K562 (cell line): ENCODE measurements at regions not wholly inside any gene's neighbourhood (a gene's known extent, or its start where the extent isn't known, plus 50 kb on each side); places are given as distances from the start of the nearest gene placed in this dataset.

Experiments used
- ATF1 ChIP-seq, 2 experiments: fragments of 450-650 bp in 1 of 2; IDR thresholded peaks; 2 replicates each; pipeline ENCODE4 v1.6.1; 2016; ENCODE audit warnings: missing compliant biosample characterization in 1 of 2, missing genetic modification characterization in 1 of 2
- CC2D1A ChIP-seq: fragments of 450-650 bp; IDR thresholded peaks from 2 replicates; pipeline ENCODE4 v1.6.1; 2017; ENCODE audit warnings: mild to moderate bottlenecking
- CREBBP ChIP-seq: IDR thresholded peaks from one replicate; pipeline ENCODE4 v1.6.1; 2012; ENCODE audit warnings: low read depth, mild to moderate bottlenecking, control low read depth, inconsistent platforms, low read length
- EP300 ChIP-seq: IDR thresholded peaks from 2 replicates; pipeline ENCODE4 v1.6.1; 2012; ENCODE audit warnings: low read length, improper control_type of control experiment
- GATAD2B ChIP-seq: fragments of 450-650 bp; IDR thresholded peaks from 2 replicates; pipeline ENCODE4 v1.6.1; 2017; ENCODE audit warnings: mild to moderate bottlenecking, borderline replicate concordance
- HDAC3 ChIP-seq: fragments of 450-650 bp; IDR thresholded peaks from 2 replicates; pipeline ENCODE4 v1.6.1; 2018; ENCODE audit warnings: borderline replicate concordance, mild to moderate bottlenecking, moderate library complexity; ENCODE audit not compliant: partially characterized antibody
- HMG20B ChIP-seq: fragments of 250-450 bp; sonication (Bioruptor Pico); IDR thresholded peaks from 2 replicates; pipeline ENCODE4 v1.5.0; 2021; ENCODE audit warnings: mild to moderate bottlenecking
- HNRNPUL1 ChIP-seq: fragments of 200-400 bp; formaldehyde crosslinking; IDR thresholded peaks from 2 replicates; pipeline ENCODE4 v1.6.1; 2017; ENCODE audit warnings: low read length
- IRF2 ChIP-seq: sonication (generic); formaldehyde crosslinking; IDR thresholded peaks from 2 replicates; pipeline ENCODE4 v1.8.1; 2022; ENCODE audit warnings: mild to moderate bottlenecking, missing genetic modification reagents
- LCOR ChIP-seq: sonication (generic); formaldehyde crosslinking; IDR thresholded peaks from 2 replicates; pipeline ENCODE4 v1.8.0; 2022; ENCODE audit warnings: mild to moderate bottlenecking, missing genetic modification reagents
- MAFG ChIP-seq: fragments of 450-650 bp; conservative IDR thresholded peaks from 2 replicates; pipeline ENCODE4 v1.6.1; 2016; ENCODE audit warnings: missing genetic modification characterization, missing compliant biosample characterization
- MECOM ChIP-seq: fragments of 250-450 bp; sonication (Bioruptor Pico); IDR thresholded peaks from 2 replicates; pipeline ENCODE4 v1.8.0; 2022; ENCODE audit warnings: inconsistent platforms
- NCOA6 ChIP-seq: fragments of 450-650 bp; IDR thresholded peaks from 2 replicates; pipeline ENCODE4 v1.6.1; 2017; ENCODE audit warnings: mild to moderate bottlenecking
- POLR2AphosphoS2 ChIP-seq: IDR thresholded peaks from 2 replicates; pipeline ENCODE4 v1.6.1; 2012; ENCODE audit warnings: low read length, improper control_type of control experiment
- SMARCA4 ChIP-seq: fragments of 450-650 bp; IDR thresholded peaks from 2 replicates; pipeline ENCODE4 v1.6.1; 2016
- YY1 ChIP-seq, 3 experiments: IDR thresholded peaks; 2 replicates each; pipeline ENCODE4 v1.6.1; 2011; ENCODE audit warnings: low read length in 2 of 3, mild to moderate bottlenecking in 2 of 3, moderate library complexity in 2 of 3, borderline replicate concordance in 1 of 3, control low read depth in 1 of 3, low read depth in 1 of 3; ENCODE audit not compliant: insufficient read depth in 3 of 3, insufficient replicate concordance in 2 of 3, control insufficient read depth in 1 of 3, insufficient read length in 1 of 3; ENCODE audit errors: extremely low read depth in 1 of 3
- ZEB2 ChIP-seq: fragments of 450-650 bp; IDR thresholded peaks from 2 replicates; pipeline ENCODE4 v1.6.1; 2016
- ZNF551 ChIP-seq: fragments of 250-450 bp; sonication (Bioruptor Pico); IDR thresholded peaks from 2 replicates; pipeline ENCODE4 v1.5.0; 2021; ENCODE audit warnings: mild to moderate bottlenecking, moderate library complexity
- ZNF766 ChIP-seq: fragments of 200-800 bp; sonication (Bioruptor generic); conservative IDR thresholded peaks from 2 replicates; pipeline ENCODE4 v1.6.1; 2016; ENCODE audit warnings: missing genetic modification characterization, missing compliant biosample characterization
- TF ChIP-seq, protein P1 (sequence below), 3 experiments: fragments of 200-800 bp in 1 of 3; fragments of 250-450 bp in 1 of 3; fragments of 450-650 bp in 1 of 3; sonication (Bioruptor Pico) in 1 of 3; sonication (Bioruptor generic) in 1 of 3; formaldehyde crosslinking in 1 of 3; IDR thresholded peaks; 2 replicates each; pipeline versions ENCODE4 v1.6.1 to v1.8.0; 2016 to 2022; ENCODE audit warnings: mild to moderate bottlenecking in 2 of 3, missing genetic modification characterization in 2 of 3, missing compliant biosample characterization in 1 of 3, moderate library complexity in 1 of 3
- TF ChIP-seq, protein P2 (sequence below): fragments of 250-450 bp; sonication (Bioruptor Pico); IDR thresholded peaks from 2 replicates; pipeline ENCODE4 v1.5.0; 2021; ENCODE audit warnings: mild to moderate bottlenecking, moderate library complexity
- TF ChIP-seq, protein P3 (sequence below): fragments of 450-650 bp; IDR thresholded peaks from 2 replicates; pipeline ENCODE4 v1.6.1; 2016; ENCODE audit warnings: low read depth, mild to moderate bottlenecking, moderate library complexity

DNA sequence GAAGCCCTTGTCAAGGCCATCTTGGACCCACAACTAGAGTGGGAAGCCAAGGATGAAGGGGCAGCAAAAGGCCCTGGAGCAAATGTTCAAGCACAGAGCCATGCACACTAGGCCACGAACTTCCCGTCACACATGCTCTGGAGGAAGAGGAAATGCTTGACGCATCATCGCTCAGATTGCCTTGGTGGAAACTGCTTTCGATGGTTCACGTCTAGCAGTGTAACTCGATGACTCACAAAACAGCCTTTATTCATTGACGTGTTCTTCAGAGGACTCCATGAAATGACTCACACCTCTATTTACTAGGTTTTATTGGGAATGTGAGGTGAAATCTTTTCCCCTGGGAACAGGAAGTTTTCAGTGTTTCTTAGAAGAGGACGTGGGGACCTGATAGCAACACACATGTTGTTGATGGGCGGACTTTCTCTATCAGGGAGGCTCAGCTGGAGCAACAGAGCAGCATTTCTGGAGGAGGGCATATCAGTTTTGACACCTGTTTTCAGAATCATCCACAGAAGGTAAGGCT lies 79.8 kb upstream of the FLT1 start (continued):
- TF ChIP-seq, protein P1, sequence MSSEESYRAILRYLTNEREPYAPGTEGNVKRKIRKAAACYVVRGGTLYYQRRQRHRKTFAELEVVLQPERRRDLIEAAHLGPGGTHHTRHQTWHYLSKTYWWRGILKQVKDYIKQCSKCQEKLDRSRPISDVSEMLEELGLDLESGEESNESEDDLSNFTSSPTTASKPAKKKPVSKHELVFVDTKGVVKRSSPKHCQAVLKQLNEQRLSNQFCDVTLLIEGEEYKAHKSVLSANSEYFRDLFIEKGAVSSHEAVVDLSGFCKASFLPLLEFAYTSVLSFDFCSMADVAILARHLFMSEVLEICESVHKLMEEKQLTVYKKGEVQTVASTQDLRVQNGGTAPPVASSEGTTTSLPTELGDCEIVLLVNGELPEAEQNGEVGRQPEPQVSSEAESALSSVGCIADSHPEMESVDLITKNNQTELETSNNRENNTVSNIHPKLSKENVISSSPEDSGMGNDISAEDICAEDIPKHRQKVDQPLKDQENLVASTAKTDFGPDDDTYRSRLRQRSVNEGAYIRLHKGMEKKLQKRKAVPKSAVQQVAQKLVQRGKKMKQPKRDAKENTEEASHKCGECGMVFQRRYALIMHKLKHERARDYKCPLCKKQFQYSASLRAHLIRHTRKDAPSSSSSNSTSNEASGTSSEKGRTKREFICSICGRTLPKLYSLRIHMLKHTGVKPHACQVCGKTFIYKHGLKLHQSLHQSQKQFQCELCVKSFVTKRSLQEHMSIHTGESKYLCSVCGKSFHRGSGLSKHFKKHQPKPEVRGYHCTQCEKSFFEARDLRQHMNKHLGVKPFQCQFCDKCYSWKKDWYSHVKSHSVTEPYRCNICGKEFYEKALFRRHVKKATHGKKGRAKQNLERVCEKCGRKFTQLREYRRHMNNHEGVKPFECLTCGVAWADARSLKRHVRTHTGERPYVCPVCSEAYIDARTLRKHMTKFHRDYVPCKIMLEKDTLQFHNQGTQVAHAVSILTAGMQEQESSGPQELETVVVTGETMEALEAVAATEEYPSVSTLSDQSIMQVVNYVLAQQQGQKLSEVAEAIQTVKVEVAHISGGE (CRISPR knock-in tag; IDR thresholded peaks at IDR 0.05): peak in 1 of 3 experiments; percentile 70; a peak in 2 of 6 replicates
- TF ChIP-seq, protein P2, sequence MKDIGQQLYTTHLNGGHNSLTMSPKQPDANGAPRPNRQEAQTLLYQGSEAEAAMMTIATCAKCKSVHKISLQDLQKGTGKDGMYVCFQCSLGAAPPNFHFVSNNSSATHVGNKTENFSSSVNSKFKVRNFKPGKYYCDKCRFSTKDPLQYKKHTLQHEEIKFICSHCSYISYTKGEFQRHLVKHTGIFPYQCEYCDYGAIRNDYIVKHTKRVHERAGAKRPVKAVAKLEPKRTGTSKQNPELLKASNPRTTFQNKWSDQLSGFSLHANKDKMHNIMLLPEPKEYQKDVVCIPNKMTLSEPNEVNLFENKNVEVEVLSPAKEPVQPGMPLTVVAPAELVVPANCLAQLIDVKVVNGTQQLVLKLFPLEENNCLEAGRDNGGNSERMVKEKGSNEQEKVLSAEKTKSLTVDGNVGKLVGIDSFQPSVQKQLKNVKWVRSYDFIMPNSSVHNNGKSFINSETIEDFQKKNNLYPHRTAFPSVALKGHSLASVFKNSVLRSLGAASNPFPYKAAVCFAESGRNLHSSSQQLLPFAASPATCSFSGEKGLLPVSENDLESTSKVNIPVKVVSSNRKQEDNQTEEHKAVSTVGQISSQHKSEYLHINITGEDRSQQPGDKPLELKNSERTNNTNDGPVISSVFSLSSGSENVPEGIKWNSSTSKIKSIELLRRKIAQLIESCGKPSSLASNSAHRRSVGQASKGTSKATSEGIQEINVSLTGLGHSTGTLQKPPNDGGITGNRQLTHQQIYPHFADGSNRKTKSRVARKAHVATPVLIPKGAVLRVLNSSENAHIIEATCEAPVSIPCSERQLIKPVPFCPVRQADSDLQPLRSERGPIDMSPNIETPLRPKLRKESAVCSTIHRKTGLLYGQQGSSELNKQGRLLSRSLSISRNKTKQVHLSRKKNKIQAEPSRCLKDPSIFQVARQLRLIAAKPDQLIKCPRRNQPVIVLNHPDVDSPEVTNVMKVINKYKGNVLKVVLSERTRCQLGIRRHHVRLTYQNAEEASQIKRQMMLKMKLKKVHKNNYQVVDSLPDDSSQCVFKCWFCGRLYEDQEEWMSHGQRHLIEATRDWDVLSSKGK: no peak
- no peak for TF ChIP-seq MAFG (tag)
- peak; percentile 66; the same call in 1 of the 2 replicates for TF ChIP-seq MECOM
- peak; percentile 69 for TF ChIP-seq NCOA6
- peak; percentile 89 for TF ChIP-seq ZEB2
- peak; percentile 95 for TF ChIP-seq SMARCA4
- TF ChIP-seq ZNF766: peak; percentile 76; the same call in 1 of the 2 replicates
- TF ChIP-seq CREBBP: no peak
- TF ChIP-seq, protein P3, sequence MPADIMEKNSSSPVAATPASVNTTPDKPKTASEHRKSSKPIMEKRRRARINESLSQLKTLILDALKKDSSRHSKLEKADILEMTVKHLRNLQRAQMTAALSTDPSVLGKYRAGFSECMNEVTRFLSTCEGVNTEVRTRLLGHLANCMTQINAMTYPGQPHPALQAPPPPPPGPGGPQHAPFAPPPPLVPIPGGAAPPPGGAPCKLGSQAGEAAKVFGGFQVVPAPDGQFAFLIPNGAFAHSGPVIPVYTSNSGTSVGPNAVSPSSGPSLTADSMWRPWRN: peak; percentile 44
- TF ChIP-seq EP300: peak; percentile 95
- peak; percentile 34; the same call in 1 of the 2 replicates for TF ChIP-seq GATAD2B
- TF ChIP-seq ZNF551 (CRISPR knock-in tag): no peak
- peak; percentile 7; the same call in 1 of the 2 replicates for TF ChIP-seq LCOR (CRISPR knock-in tag)
- TF ChIP-seq YY1 (IDR thresholded peaks at IDR 0.05; ENCODE audit: borderline replicate concordance in 1 of 3, control insufficient read depth in 1 of 3, extremely low read depth in 1 of 3, insufficient read depth in 3 of 3, insufficient read length in 1 of 3, insufficient replicate concordance in 2 of 3, low read depth in 1 of 3, low read length in 2 of 3): no peak
- peak; percentile 89 for TF ChIP-seq HDAC3
- no peak for TF ChIP-seq IRF2 (CRISPR knock-in tag)
- TF ChIP-seq POLR2AphosphoS2: no peak
- TF ChIP-seq HMG20B (CRISPR knock-in tag): no peak
- TF ChIP-seq CC2D1A: peak; percentile 90; the same call in 1 of the 2 replicates
- TF ChIP-seq ATF1 (CRISPR knock-in tag; IDR thresholded peaks at IDR 0.05): no peak
- TF ChIP-seq ATF1 (tag; IDR thresholded peaks at IDR 0.05): peak; percentile 81
- TF ChIP-seq HNRNPUL1: no peak
